Prostate gland (tissue), 2 donors: ENCODE measurements at regions not wholly inside any gene's neighbourhood (a gene's known extent, or its start where the extent isn't known, plus 50 kb on each side); places are given as distances from the start of the nearest gene placed in this dataset.

Experiments used
- DNase-seq: peaks from one replicate; pipeline ENCODE4 v3.0.0-alpha.2; 2019; ENCODE audit warnings: low spot score
- H3K27ac ChIP-seq, 2 donors: fragments of 200-600 bp; sonication (generic); 2 replicates each; pipeline ENCODE4 v1.5.1; 2017 to 2019
- H3K27me3 ChIP-seq: fragments of 200-600 bp; sonication (generic); replicated peaks from 2 replicates; pipeline ENCODE4 v1.5.1; 2019; ENCODE audit not compliant: insufficient read depth
- H3K36me3 ChIP-seq, 2 donors: fragments of 200-600 bp; sonication (generic); 1 replicate in 1 of 2; 2 replicates in 1 of 2; pipeline versions ENCODE4 v1.5.1 to v1.8.1; 2017 to 2019
- H3K4me1 ChIP-seq: fragments of 200-600 bp; sonication (generic); replicated peaks from 2 replicates; pipeline ENCODE4 v1.5.1; 2019
- H3K4me3 ChIP-seq, 2 donors: fragments of 200-600 bp; sonication (generic); 2 replicates each; pipeline ENCODE4 v1.5.1; 2017 to 2019
- H3K9me3 ChIP-seq: fragments of 200-600 bp; sonication (generic); 2 replicates; pipeline ENCODE4 v1.5.1; 2017
- POLR2A ChIP-seq: fragments of 450-650 bp; IDR thresholded peaks from one replicate; pipeline ENCODE4 v1.6.1; 2016; ENCODE audit warnings: antibody characterized with exemption, mild to moderate bottlenecking
- POLR2AphosphoS5 ChIP-seq: sonication (generic); formaldehyde crosslinking; IDR thresholded peaks from one replicate; pipeline ENCODE4 v1.6.1; 2017; ENCODE audit warnings: antibody characterized with exemption
- WGBS: methylation state at CpG from one replicate; pipeline ENCODE4 v1.1.5; 2018; 5-methylcytosine and 5-hydroxymethylcytosine counted together
- intact Hi-C: fragments of 100-400 bp; cut with DNase I; formaldehyde crosslinking; loops from one replicate; pipeline ENCODE4 v1.14.2; 2022
- TF ChIP-seq, protein P1 (sequence below), 4 experiments: fragments of 200-600 bp in 2 of 4; fragments of 450-650 bp in 2 of 4; sonication (generic) in 2 of 4; IDR thresholded peaks; 1 replicate in 3 of 4; 2 replicates in 1 of 4; pipeline ENCODE4 v1.5.1; 2016 to 2019; ENCODE audit warnings: antibody characterized with exemption in 4 of 4, mild to moderate bottlenecking in 2 of 4, moderate library complexity in 2 of 4

DNA sequence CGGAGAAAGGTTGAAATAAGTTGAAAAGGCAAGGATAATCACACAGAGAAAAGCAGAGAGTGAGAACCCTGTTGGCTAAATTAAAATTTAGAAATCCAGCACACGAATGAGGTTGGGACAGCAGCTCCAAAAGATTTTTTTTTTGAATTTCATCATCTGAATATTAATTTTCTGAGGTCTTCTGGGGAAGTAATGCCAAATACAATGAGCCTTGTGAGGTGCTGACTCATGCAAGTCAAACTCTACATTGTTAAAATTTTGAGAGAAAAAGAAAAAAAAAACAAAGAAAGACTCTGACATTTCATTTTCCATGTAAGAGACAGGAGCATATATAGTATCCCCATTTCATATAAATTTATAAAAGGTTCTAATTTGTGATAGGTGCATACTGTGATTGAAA, 614.2 kb upstream of the CDH2 start:
- no peak for TF ChIP-seq POLR2A
- intact Hi-C loops: loop anchor here (10.0 kb wide), 1 partner anchor 76 kb away; no protein-coding TSS in a partner anchor
- WGBS: 80% methylated on average over 2 of the region's 2 CpGs
- no peaks in the 10 kb centered on the region for H3K4me1 ChIP-seq
- no peak overlapping the region for H3K27ac ChIP-seq
- H3K9me3 ChIP-seq: no peaks in the 10 kb centered on the region
- no peaks in the 10 kb centered on the region for H3K36me3 ChIP-seq
- no peak for DNase-seq
- H3K4me3 ChIP-seq: no peak overlapping the region
- no peaks in the 10 kb centered on the region for H3K27me3 ChIP-seq

DNA sequence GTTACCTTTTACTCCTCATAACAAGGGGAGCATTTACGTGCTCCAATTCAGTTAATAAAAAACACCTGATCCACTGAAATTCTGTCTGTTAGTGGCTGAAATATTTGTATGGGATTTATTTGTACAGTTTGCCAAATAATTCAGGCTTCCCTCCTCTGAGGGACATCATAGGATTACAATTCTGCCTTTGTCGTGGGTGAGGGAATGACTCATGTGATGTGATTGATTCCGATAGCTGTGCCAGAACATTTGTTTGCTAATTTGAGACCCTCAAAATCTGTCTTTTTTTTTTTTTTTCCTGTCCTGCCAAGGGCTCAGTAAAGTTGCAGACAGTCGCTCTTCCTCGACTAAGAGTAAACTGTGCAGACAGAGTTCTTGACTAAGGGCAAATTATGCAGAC, 612.6 kb upstream of the CDH2 start:
- intact Hi-C loops: no loop called here
- TF ChIP-seq POLR2AphosphoS5: no peak
- TF ChIP-seq POLR2A: no peak
- TF ChIP-seq, protein P1, sequence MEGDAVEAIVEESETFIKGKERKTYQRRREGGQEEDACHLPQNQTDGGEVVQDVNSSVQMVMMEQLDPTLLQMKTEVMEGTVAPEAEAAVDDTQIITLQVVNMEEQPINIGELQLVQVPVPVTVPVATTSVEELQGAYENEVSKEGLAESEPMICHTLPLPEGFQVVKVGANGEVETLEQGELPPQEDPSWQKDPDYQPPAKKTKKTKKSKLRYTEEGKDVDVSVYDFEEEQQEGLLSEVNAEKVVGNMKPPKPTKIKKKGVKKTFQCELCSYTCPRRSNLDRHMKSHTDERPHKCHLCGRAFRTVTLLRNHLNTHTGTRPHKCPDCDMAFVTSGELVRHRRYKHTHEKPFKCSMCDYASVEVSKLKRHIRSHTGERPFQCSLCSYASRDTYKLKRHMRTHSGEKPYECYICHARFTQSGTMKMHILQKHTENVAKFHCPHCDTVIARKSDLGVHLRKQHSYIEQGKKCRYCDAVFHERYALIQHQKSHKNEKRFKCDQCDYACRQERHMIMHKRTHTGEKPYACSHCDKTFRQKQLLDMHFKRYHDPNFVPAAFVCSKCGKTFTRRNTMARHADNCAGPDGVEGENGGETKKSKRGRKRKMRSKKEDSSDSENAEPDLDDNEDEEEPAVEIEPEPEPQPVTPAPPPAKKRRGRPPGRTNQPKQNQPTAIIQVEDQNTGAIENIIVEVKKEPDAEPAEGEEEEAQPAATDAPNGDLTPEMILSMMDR (IDR thresholded peaks at IDR 0.05): no peak
- Histone ChIP-seq H3K27me3 (no peaks in the 10 kb centered on the region), H3K27ac (no peak overlapping the region), H3K36me3 (no peaks in the 10 kb centered on the region), H3K4me1 (no peaks in the 10 kb centered on the region), H3K9me3 (no peaks in the 10 kb centered on the region), H3K4me3 (no peak overlapping the region)
- WGBS: 27% methylated on average over 5 of the region's 5 CpGs
- DNase-seq: no peak

DNA sequence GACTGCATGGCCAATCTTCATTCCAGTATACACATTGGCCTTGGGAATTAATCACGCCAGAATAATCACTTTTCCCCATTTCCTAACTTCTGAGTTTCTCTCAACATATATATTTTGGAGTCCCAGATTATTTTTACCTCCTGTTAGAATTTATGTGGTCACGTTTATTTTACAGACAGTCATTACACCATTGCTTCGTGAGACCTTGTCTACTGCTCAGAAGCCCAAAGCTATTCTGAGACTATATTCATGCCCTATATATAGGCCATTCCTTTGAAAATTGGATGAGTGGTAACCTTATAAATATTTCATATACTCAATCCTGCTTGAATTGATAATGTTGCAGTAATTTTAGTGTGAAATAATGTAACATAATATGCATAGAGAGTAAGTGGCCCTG, 610.0 kb upstream of the CDH2 start:
- H3K4me1 ChIP-seq: no peaks in the 10 kb centered on the region
- no peak overlapping the region for H3K27ac ChIP-seq
- H3K4me3 ChIP-seq: no peak overlapping the region
- H3K9me3 ChIP-seq: no peaks in the 10 kb centered on the region
- DNase-seq: no peak
- H3K27me3 ChIP-seq: no peaks in the 10 kb centered on the region
- no peak for TF ChIP-seq POLR2A
- TF ChIP-seq, protein P1 (IDR thresholded peaks at IDR 0.05): no peak
- no peak for TF ChIP-seq POLR2AphosphoS5
- no peaks in the 10 kb centered on the region for H3K36me3 ChIP-seq
- intact Hi-C loops: no loop called here
- WGBS: 43% methylated on average over 3 of the region's 3 CpGs

DNA sequence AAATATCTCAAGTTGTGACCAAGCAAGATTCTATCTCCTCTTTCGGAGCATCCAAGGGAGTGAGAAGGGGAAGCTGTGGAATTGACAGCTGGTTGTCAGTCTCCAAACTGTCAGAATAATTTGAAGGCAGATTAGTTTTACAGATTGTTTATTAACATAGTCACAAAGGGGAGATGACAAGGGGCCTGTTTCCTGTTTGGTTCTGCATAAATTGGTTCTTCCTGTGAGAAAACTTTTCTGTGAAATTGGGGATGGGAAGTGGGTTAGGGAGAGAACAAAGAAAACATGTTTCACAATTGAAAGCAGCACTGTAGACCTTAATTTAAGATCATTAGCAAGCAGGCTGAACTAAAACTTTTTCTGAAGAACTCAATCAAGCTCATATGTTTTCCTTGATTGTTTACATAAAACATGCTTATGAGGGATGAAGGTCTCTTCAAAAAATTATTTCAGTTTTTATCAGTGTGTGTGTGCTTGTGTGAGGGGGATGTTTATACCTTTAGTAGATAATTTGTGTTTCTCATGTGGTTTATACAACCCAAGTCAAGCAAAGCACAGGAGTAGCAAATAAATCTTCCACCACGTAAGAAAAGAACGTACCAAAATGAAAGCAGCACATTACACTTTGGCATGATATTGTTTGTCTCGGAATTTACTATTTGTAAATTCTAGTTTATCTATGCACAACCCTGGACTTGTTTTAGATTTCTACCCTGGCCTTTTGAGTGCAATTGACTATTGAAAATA, 604.9 kb upstream of the CDH2 start:
- no peak for DNase-seq
- H3K27ac ChIP-seq: no peak overlapping the region
- no peaks in the 10 kb centered on the region for H3K36me3 ChIP-seq
- 45% methylated on average over 4 of the region's 4 CpGs for WGBS
- H3K9me3 ChIP-seq: no peaks in the 10 kb centered on the region
- intact Hi-C loops: no loop called here
- H3K4me1 ChIP-seq: no peaks in the 10 kb centered on the region
- TF ChIP-seq POLR2A (no peak), POLR2AphosphoS5 (no peak)
- TF ChIP-seq, protein P1 (IDR thresholded peaks at IDR 0.05): no peak
- H3K4me3 ChIP-seq: no peak overlapping the region
- H3K27me3 ChIP-seq: no peaks in the 10 kb centered on the region

DNA sequence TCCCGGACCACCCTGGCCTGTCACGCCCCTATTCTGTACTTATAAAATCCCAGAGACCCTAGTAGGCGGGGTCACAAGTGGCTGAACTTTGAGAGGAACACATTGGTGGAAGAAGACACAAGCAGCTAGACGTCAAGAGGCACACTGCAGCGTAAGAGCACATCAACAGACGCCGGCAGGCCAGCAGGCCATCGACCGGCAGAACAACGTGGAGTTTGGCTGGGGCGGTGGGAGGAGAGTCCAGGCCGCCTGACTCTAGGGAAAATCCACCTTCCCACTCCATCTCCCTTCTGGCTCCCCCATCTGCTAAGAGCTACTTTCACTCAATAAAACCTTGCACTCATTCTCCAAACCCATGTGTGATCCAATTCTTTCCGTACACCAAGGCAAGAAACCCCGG, 601.8 kb upstream of the CDH2 start:
- intact Hi-C loops: no loop called here
- Histone ChIP-seq H3K4me3 (no peak overlapping the region), H3K4me1 (no peaks in the 10 kb centered on the region), H3K36me3 (no peaks in the 10 kb centered on the region), H3K27ac (no peak overlapping the region), H3K27me3 (no peaks in the 10 kb centered on the region), H3K9me3 (no peaks in the 10 kb centered on the region)
- WGBS: 91% methylated on average over 14 of the region's 14 CpGs
- TF ChIP-seq POLR2A: no peak
- TF ChIP-seq, protein P1 (IDR thresholded peaks at IDR 0.05): no peak
- TF ChIP-seq POLR2AphosphoS5: no peak
- no peak for DNase-seq
